HG03097 (cell line): ENCODE measurements at regions not wholly inside any gene's neighbourhood (a gene's known extent, or its start where the extent isn't known, plus 50 kb on each side); places are given as distances from the start of the nearest gene placed in this dataset.

ENCODE experiments used
- ATAC-seq: cut with Tn5 transposase; IDR thresholded peaks from one replicate; pipeline ENCODE4 v1.9.1; 2021; ENCODE audit not compliant: unreplicated experiment, low FRiP score

- ATAC-seq, result no peak
These were observed 486.8 kb downstream of the FOXO1 start for GRCh38 chr13:40179445-40180281.

- ATAC-seq, result no peak
These were observed 485.7 kb downstream of the FOXO1 start for GRCh38 chr13:40180776-40181175.

GRCh38 chr13:40181203-40181845, 485.1 kb downstream of the FOXO1 start:
- no peak for ATAC-seq

GRCh38 chr13:40182591-40182990, 483.9 kb downstream of the FOXO1 start:
- ATAC-seq, result no peak

- ATAC-seq, result no peak
These were observed 481.0 kb downstream of the FOXO1 start for GRCh38 chr13:40185414-40185813.

- no peak for ATAC-seq
These were observed 480.4 kb downstream of the FOXO1 start for GRCh38 chr13:40186041-40186440.

GRCh38 chr13:40186626-40187323, 479.7 kb downstream of the FOXO1 start:
- ATAC-seq, result no peak

GRCh38 chr13:40187324-40187795, 479.1 kb downstream of the FOXO1 start:
- no peak for ATAC-seq

- no peak for ATAC-seq
These were observed 478.4 kb downstream of the FOXO1 start for GRCh38 chr13:40187841-40188591.

- no peak for ATAC-seq
These were observed 477.0 kb downstream of the FOXO1 start for GRCh38 chr13:40189426-40189825.

GRCh38 chr13:40189898-40190630, 476.4 kb downstream of the FOXO1 start:
- no peak for ATAC-seq

GRCh38 chr13:40190641-40191100, 475.8 kb downstream of the FOXO1 start:
- no peak for ATAC-seq

GRCh38 chr13:40191186-40191980, 475.1 kb downstream of the FOXO1 start:
- ATAC-seq, result no peak

GRCh38 chr13:40192452-40192851, 474.0 kb downstream of the FOXO1 start:
- no peak for ATAC-seq

- no peak for ATAC-seq
These were observed 473.6 kb downstream of the FOXO1 start for GRCh38 chr13:40192858-40193257.

GRCh38 chr13:40193286-40194223, 472.9 kb downstream of the FOXO1 start:
- no peak for ATAC-seq

GRCh38 chr13:40194224-40194806, 472.1 kb downstream of the FOXO1 start:
- ATAC-seq, result no peak

- no peak for ATAC-seq
These were observed 469.4 kb downstream of the FOXO1 start for GRCh38 chr13:40197049-40197448.
